ENCODE measurements at regions not wholly inside any gene's neighbourhood (a gene's known extent, or its start where the extent isn't known, plus 50 kb on each side); places are given as distances from the start of the nearest gene placed in this dataset.

GRCh38 chr21:31505975-31506374 lies 153.5 kb upstream of the SOD1 start:
- no peaks in the 10 kb centered on the region for H3K27me3 ChIP-seq
- no peaks in the 10 kb centered on the region for H3K4me1 ChIP-seq
- no peaks in the 10 kb centered on the region for H3K36me3 ChIP-seq
- no peak for FAIRE-seq
- TF ChIP-seq CTCF (IDR thresholded peaks at IDR 0.05), result no peak
- intact Hi-C loops (cut with DNase I), result no loop called here
- no peak overlapping the region for H3K27ac ChIP-seq
- WGBS, 2 donors, result 56 to 66% methylated on average over 5 to 7 of the region's 7 CpGs
- H3K9me3 ChIP-seq, result no peaks in the 10 kb centered on the region
- no peak for ATAC-seq
- H3K4me3 ChIP-seq, result no peak overlapping the region
- no peak for DNase-seq

GRCh38 chr21:31503939-31504338 lies 155.6 kb upstream of the SOD1 start:
- FAIRE-seq (no peak), ATAC-seq (no peak), DNase-seq (no peak)
- H3K9me3 ChIP-seq, result no peaks in the 10 kb centered on the region
- no peaks in the 10 kb centered on the region for H3K36me3 ChIP-seq
- intact Hi-C loops (cut with DNase I), result no loop called here
- H3K4me3 ChIP-seq, result no peak overlapping the region
- H3K27ac ChIP-seq, result no peak overlapping the region
- no peak for TF ChIP-seq CTCF (IDR thresholded peaks at IDR 0.05)
- H3K4me1 ChIP-seq, result no peaks in the 10 kb centered on the region
- 80 to 93% methylated on average over 3 of the region's 3 CpGs for WGBS, 2 donors
- no peaks in the 10 kb centered on the region for H3K27me3 ChIP-seq

- no peak for TF ChIP-seq CTCF (IDR thresholded peaks at IDR 0.05)
- DNase-seq (no peak), ATAC-seq (no peak), FAIRE-seq (no peak)
- no peaks in the 10 kb centered on the region for H3K9me3 ChIP-seq
- H3K27ac ChIP-seq, result no peak overlapping the region
- no peaks in the 10 kb centered on the region for H3K27me3 ChIP-seq
- H3K4me1 ChIP-seq, result no peaks in the 10 kb centered on the region
- H3K4me3 ChIP-seq, result no peak overlapping the region
- no peaks in the 10 kb centered on the region for H3K36me3 ChIP-seq
- WGBS, 2 donors, result 46 to 61% methylated on average over 2 of the region's 2 CpGs
- intact Hi-C loops (cut with DNase I), result no loop called here
Measured at GRCh38 chr21:31503467-31503866, 156.0 kb upstream of the SOD1 start.

GRCh38 chr21:31502537-31503143 lies 156.9 kb upstream of the SOD1 start:
- no peaks in the 10 kb centered on the region for H3K36me3 ChIP-seq
- H3K9me3 ChIP-seq, result no peaks in the 10 kb centered on the region
- WGBS, 2 donors, result 69 to 73% methylated on average over 10 of the region's 10 CpGs
- ATAC-seq (no peak), FAIRE-seq (no peak), DNase-seq (no peak)
- no peaks in the 10 kb centered on the region for H3K27me3 ChIP-seq
- no peak overlapping the region for H3K27ac ChIP-seq
- H3K4me3 ChIP-seq, result no peak overlapping the region
- intact Hi-C loops (cut with DNase I), result no loop called here
- no peaks in the 10 kb centered on the region for H3K4me1 ChIP-seq
- TF ChIP-seq CTCF (IDR thresholded peaks at IDR 0.05), result no peak

GRCh38 chr21:31501926-31502325 lies 157.6 kb upstream of the SOD1 start:
- FAIRE-seq (no peak), DNase-seq (no peak), ATAC-seq (peak in 2 of 4 donors; percentile 35 to 40)
- no peaks in the 10 kb centered on the region for H3K9me3 ChIP-seq
- TF ChIP-seq CTCF (IDR thresholded peaks at IDR 0.05), result no peak
- no peak overlapping the region for H3K4me3 ChIP-seq
- no peaks in the 10 kb centered on the region for H3K36me3 ChIP-seq
- H3K27me3 ChIP-seq, result no peaks in the 10 kb centered on the region
- H3K27ac ChIP-seq, result no peak overlapping the region
- 32 to 44% methylated on average over 5 of the region's 5 CpGs for WGBS, 2 donors
- intact Hi-C loops (cut with DNase I), result no loop called here
- H3K4me1 ChIP-seq, result no peaks in the 10 kb centered on the region
